ENCODE measurements at regions not wholly inside any gene's neighbourhood (a gene's known extent, or its start where the extent isn't known, plus 50 kb on each side); places are given as distances from the start of the nearest gene placed in this dataset.

DNA sequence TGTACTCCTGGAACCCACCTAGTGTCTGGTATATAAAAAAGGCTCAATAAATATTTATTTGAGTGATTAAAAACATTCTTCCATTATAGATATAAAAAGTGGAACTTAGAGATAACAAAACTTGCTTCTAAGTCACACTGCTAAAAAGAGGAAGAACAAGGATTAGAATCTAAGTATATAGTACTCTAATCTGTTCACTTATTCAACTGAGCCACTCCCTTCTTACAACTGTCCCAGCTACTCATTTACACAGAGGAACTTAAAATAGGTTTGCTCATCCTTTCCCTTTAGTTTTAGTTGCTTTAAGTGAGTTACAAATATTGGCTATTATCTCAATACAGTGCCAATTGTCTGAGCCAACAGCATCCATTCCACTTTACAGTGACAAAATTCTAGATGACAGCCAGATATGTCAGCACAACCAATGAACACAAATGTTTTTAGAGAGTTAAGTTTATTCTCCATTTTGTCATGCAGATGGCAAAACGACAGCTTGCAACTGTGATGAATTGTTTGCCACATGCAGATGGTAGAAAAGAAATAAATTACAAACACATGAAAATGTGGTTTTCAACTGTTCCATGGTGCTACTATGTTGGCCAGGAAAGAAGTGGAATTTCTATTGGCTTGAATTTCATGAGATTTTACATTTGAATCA lies 280.7 kb upstream of the ZC3H15 start:
- TF ChIP-seq, protein P1, sequence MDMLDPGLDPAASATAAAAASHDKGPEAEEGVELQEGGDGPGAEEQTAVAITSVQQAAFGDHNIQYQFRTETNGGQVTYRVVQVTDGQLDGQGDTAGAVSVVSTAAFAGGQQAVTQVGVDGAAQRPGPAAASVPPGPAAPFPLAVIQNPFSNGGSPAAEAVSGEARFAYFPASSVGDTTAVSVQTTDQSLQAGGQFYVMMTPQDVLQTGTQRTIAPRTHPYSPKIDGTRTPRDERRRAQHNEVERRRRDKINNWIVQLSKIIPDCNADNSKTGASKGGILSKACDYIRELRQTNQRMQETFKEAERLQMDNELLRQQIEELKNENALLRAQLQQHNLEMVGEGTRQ (CRISPR knock-in tag; IDR thresholded peaks at IDR 0.05) = no peak
- TF ChIP-seq, protein P2, sequence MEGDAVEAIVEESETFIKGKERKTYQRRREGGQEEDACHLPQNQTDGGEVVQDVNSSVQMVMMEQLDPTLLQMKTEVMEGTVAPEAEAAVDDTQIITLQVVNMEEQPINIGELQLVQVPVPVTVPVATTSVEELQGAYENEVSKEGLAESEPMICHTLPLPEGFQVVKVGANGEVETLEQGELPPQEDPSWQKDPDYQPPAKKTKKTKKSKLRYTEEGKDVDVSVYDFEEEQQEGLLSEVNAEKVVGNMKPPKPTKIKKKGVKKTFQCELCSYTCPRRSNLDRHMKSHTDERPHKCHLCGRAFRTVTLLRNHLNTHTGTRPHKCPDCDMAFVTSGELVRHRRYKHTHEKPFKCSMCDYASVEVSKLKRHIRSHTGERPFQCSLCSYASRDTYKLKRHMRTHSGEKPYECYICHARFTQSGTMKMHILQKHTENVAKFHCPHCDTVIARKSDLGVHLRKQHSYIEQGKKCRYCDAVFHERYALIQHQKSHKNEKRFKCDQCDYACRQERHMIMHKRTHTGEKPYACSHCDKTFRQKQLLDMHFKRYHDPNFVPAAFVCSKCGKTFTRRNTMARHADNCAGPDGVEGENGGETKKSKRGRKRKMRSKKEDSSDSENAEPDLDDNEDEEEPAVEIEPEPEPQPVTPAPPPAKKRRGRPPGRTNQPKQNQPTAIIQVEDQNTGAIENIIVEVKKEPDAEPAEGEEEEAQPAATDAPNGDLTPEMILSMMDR (IDR thresholded peaks at IDR 0.05) = no peak
- TF ChIP-seq, protein P3, sequence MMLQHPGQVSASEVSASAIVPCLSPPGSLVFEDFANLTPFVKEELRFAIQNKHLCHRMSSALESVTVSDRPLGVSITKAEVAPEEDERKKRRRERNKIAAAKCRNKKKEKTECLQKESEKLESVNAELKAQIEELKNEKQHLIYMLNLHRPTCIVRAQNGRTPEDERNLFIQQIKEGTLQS (CRISPR knock-in tag; conservative IDR thresholded peaks at IDR 0.05) = no peak

Data from WTC11 (cell line).